Dermis microvascular lymphatic vessel endothelial cell (primary cell): ENCODE measurements at regions not wholly inside any gene's neighbourhood (a gene's known extent, or its start where the extent isn't known, plus 50 kb on each side); places are given as distances from the start of the nearest gene placed in this dataset.

Experiments used
- DNase-seq, 2 donors: peaks; one replicate each; pipeline versions ENCODE4 v3.0.0 to v3.0.0-alpha.2; 2010; ENCODE audit warnings: low read depth in 2 of 2

GRCh38 chr9:86795823-86796553, 151.3 kb downstream of the GAS1 start:
- DNase-seq = no peak

GRCh38 chr9:86795047-86795442, 152.3 kb downstream of the GAS1 start:
- DNase-seq = no peak

- DNase-seq = no peak
Observed at GRCh38 chr9:86794391-86795046, 152.8 kb downstream of the GAS1 start.

- DNase-seq = no peak
Observed at GRCh38 chr9:86792136-86792535, 155.2 kb downstream of the GAS1 start.

- no peak for DNase-seq
Observed at GRCh38 chr9:86790805-86791204, 156.5 kb downstream of the GAS1 start.

- DNase-seq = no peak
Observed at GRCh38 chr9:86788456-86788855, 158.8 kb downstream of the GAS1 start.

- DNase-seq = no peak
Observed at GRCh38 chr9:86783884-86784283, 163.4 kb downstream of the GAS1 start.

- no peak for DNase-seq
Observed at GRCh38 chr9:86782831-86783230, 164.5 kb downstream of the GAS1 start.

- no peak for DNase-seq
Observed at GRCh38 chr9:86778761-86779160, 168.5 kb downstream of the GAS1 start.

GRCh38 chr9:86775718-86776117, 171.6 kb downstream of the GAS1 start:
- DNase-seq = no peak

GRCh38 chr9:86774116-86774515, 173.2 kb downstream of the GAS1 start:
- DNase-seq = no peak

GRCh38 chr9:86773422-86773945, 173.8 kb downstream of the GAS1 start:
- DNase-seq = no peak

GRCh38 chr9:86772635-86772993, 174.7 kb downstream of the GAS1 start:
- DNase-seq = no peak

GRCh38 chr9:86771941-86772634, 175.2 kb downstream of the GAS1 start:
- no peak for DNase-seq

- DNase-seq = no peak
Observed at GRCh38 chr9:86771420-86771819, 175.9 kb downstream of the GAS1 start.

GRCh38 chr9:86768709-86769108, 178.6 kb downstream of the GAS1 start:
- DNase-seq = no peak

- no peak for DNase-seq
Observed at GRCh38 chr9:86768020-86768419, 179.3 kb downstream of the GAS1 start.

GRCh38 chr9:86767373-86767772, 179.9 kb downstream of the GAS1 start:
- DNase-seq = no peak

GRCh38 chr9:86766912-86767311, 180.4 kb downstream of the GAS1 start:
- DNase-seq = no peak

- DNase-seq = no peak
Observed at GRCh38 chr9:86766511-86766910, 180.8 kb downstream of the GAS1 start.

- DNase-seq = no peak
Observed at GRCh38 chr9:86765746-86766430, 181.4 kb downstream of the GAS1 start.
